PC-9 (cell line): ENCODE measurements at regions not wholly inside any gene's neighbourhood (a gene's known extent, or its start where the extent isn't known, plus 50 kb on each side); places are given as distances from the start of the nearest gene placed in this dataset.
A peak's percentile ranks its signal among the peaks of the same experiment; 100 is the strongest.

Experiments
- BruUV-seq: library from RNA; stranded (reverse); fragments of 400-500 nt; replicated peaks from 2 replicates; lab custom pipeline; 2021; lab: Mats Ljungman, UMichigan
- CTCF ChIA-PET: fragments of 300-600 bp; sonication (Branson Sonifier 250); formaldehyde crosslinking; loops from one replicate; lab custom pipeline; 2022; ENCODE audit warnings: antibody characterized with exemption; lab: Charles Lee
- POLR2A ChIA-PET: fragments of 300-600 bp; sonication (Branson Sonifier 250); formaldehyde crosslinking; loops from one replicate; lab custom pipeline; 2022; ENCODE audit warnings: antibody characterized with exemption; ENCODE audit not compliant: unreplicated experiment; lab: Charles Lee
- DNase-seq, 2 experiments: peaks; one replicate each; pipeline versions ENCODE4 v3.0.0 to v3.0.0-alpha.2; 2015 to 2022; ENCODE audit warnings: mixed read lengths in 1 of 2
- H2AFZ ChIP-seq: fragments of 200-600 bp; sonication (generic); 2 replicates; pipeline ENCODE4 v1.8.1; 2017; ENCODE audit warnings: antibody characterized with exemption
- H3F3A ChIP-seq: fragments of 200-600 bp; sonication (generic); 2 replicates; pipeline ENCODE4 v1.8.1; 2017; ENCODE audit warnings: antibody characterized with exemption, mild to moderate bottlenecking, low read depth; ENCODE audit not compliant: insufficient read depth
- H3K27ac ChIP-seq: fragments of 200-600 bp; sonication (generic); 2 replicates; pipeline ENCODE4 v1.6.1; 2016; ENCODE audit warnings: mixed run types
- H3K27me3 ChIP-seq: fragments of 200-600 bp; sonication (generic); 2 replicates; pipeline ENCODE4 v1.6.1; 2016; ENCODE audit warnings: low read depth, mixed run types; ENCODE audit not compliant: insufficient read depth
- H3K36me3 ChIP-seq: fragments of 200-600 bp; sonication (generic); 2 replicates; pipeline ENCODE4 v1.6.1; 2016; ENCODE audit warnings: low read depth, mixed run types
- H3K4me1 ChIP-seq: fragments of 200-600 bp; sonication (generic); replicated peaks from 2 replicates; pipeline ENCODE4 v1.6.1; 2016; ENCODE audit warnings: mixed run types; ENCODE audit not compliant: insufficient read depth
- H3K4me2 ChIP-seq: fragments of 200-600 bp; sonication (generic); 2 replicates; pipeline ENCODE4 v1.6.1; 2017; ENCODE audit warnings: mixed run types
- H3K4me3 ChIP-seq: fragments of 200-600 bp; sonication (generic); 2 replicates; pipeline ENCODE4 v1.6.1; 2016; ENCODE audit warnings: mixed run types
- H3K79me2 ChIP-seq: fragments of 200-600 bp; sonication (generic); 2 replicates; pipeline ENCODE4 v1.6.1; 2017; ENCODE audit warnings: low read depth, mixed run types
- H3K9me2 ChIP-seq: fragments of 200-600 bp; sonication (generic); 2 replicates; pipeline ENCODE4 v1.8.1; 2017; ENCODE audit warnings: mild to moderate bottlenecking; ENCODE audit not compliant: insufficient read depth
- H3K9me3 ChIP-seq: fragments of 200-600 bp; sonication (generic); 2 replicates; pipeline ENCODE4 v1.8.1; 2016; ENCODE audit warnings: low read depth; ENCODE audit not compliant: insufficient read depth
- H4K20me1 ChIP-seq: fragments of 200-600 bp; sonication (generic); 2 replicates; pipeline ENCODE4 v1.8.1; 2017; ENCODE audit not compliant: insufficient read depth
- CTCF ChIP-seq: fragments of 200-600 bp; sonication (generic); conservative IDR thresholded peaks from 2 replicates; pipeline ENCODE4 v1.6.1; 2017; ENCODE audit warnings: mixed run types, antibody characterized with exemption, mild to moderate bottlenecking, moderate library complexity
- EZH2 ChIP-seq: fragments of 200-600 bp; sonication (generic); IDR thresholded peaks from 2 replicates; pipeline ENCODE4 v1.8.0; 2017; ENCODE audit warnings: antibody characterized with exemption, low read depth
- intact Hi-C: fragments of 100-400 bp; cut with micrococcal nuclease; formaldehyde crosslinking; loops from one replicate; pipeline ENCODE4 v1.10.0; 2022; ENCODE audit not compliant: unreplicated experiment

- Histone ChIP-seq H3K4me1 (peaks cover 22% of the 10 kb centered on the region), H3K9me2 (no peaks in the 10 kb centered on the region), H3F3A (peaks cover 15% of the 10 kb centered on the region), H3K27me3 (no peaks in the 10 kb centered on the region), H3K36me3 (no peaks in the 10 kb centered on the region), H4K20me1 (no peaks in the 10 kb centered on the region), H3K79me2 (no peaks in the 10 kb centered on the region), H3K4me3 (no peak overlapping the region), H2AFZ (no peak overlapping the region), H3K27ac (no peak overlapping the region), H3K4me2 (no peak overlapping the region), H3K9me3 (no peaks in the 10 kb centered on the region)
- POLR2A ChIA-PET, result interaction anchor here (0.5 kb wide), 1 partner anchor 480 kb away, joined by 14 read pairs; no protein-coding TSS in a partner anchor
- DNase-seq, result no peak
- no TSS peak for BruUV-seq
- intact Hi-C loops, result loop anchor here (5.0 kb wide), 1 partner anchor 40 kb away; no protein-coding TSS in a partner anchor
- CTCF ChIA-PET, result no interaction called here
- TF ChIP-seq CTCF, result no peak
- TF ChIP-seq EZH2, result no peak
Observed at GRCh38 chr6:144952456-144953240, 667.5 kb downstream of the UTRN start.

- no TSS peak for BruUV-seq
- Histone ChIP-seq H2AFZ (no peak overlapping the region), H3K4me1 (peaks cover 22% of the 10 kb centered on the region), H3K4me2 (peak overlapping the region; percentile 38), H3K79me2 (no peaks in the 10 kb centered on the region), H3F3A (peaks cover 15% of the 10 kb centered on the region), H3K9me3 (no peaks in the 10 kb centered on the region), H3K9me2 (no peaks in the 10 kb centered on the region), H4K20me1 (no peaks in the 10 kb centered on the region), H3K27ac (peak overlapping the region; percentile 37; the same call in 1 of the 2 replicates), H3K4me3 (no peak overlapping the region), H3K27me3 (no peaks in the 10 kb centered on the region), H3K36me3 (no peaks in the 10 kb centered on the region)
- ChIA-PET POLR2A (no interaction called here), CTCF (interaction anchor here (0.6 kb wide), 1 partner anchor 934 kb away, joined by 8 read pairs; no protein-coding TSS in a partner anchor)
- intact Hi-C loops, result loop anchor here (1.0 to 5.0 kb wide), 3 partner anchors 41 to 255 kb away; no protein-coding TSS in a partner anchor
- peak; percentile 76 to 79 for DNase-seq
- no peak for TF ChIP-seq EZH2
- TF ChIP-seq CTCF, result no peak
Observed at GRCh38 chr6:144953552-144954240, 668.6 kb downstream of the UTRN start.

GRCh38 chr6:144954241-144954556 is 669.1 kb downstream of the UTRN start:
- H2AFZ ChIP-seq, result no peak overlapping the region
- no TSS peak for BruUV-seq

More at GRCh38 chr6:144954241-144954556, 669.1 kb downstream of the UTRN start:
- H3K27ac ChIP-seq, result 0 out of 2 replicates have a peak overlapping the region, but pooled peaks have one; percentile 33
- no peak for TF ChIP-seq EZH2
- TF ChIP-seq CTCF, result no peak
- H3K79me2 ChIP-seq, result no peaks in the 10 kb centered on the region
- H3K9me3 ChIP-seq, result no peaks in the 10 kb centered on the region
- no peak overlapping the region for H3K4me3 ChIP-seq
- intact Hi-C loops, result loop anchor here (1.0 to 5.0 kb wide), 3 partner anchors 42 to 255 kb away; no protein-coding TSS in a partner anchor
- H3K9me2 ChIP-seq, result no peaks in the 10 kb centered on the region
- POLR2A ChIA-PET, result no interaction called here
- no peaks in the 10 kb centered on the region for H4K20me1 ChIP-seq
- CTCF ChIA-PET, result no interaction called here
- H3K4me2 ChIP-seq, result peak overlapping the region; percentile 38; the same call in 1 of the 2 replicates
- no peak for DNase-seq
- no peaks in the 10 kb centered on the region for H3K27me3 ChIP-seq
- H3K36me3 ChIP-seq, result no peaks in the 10 kb centered on the region
- peaks cover 22% of the 10 kb centered on the region for H3K4me1 ChIP-seq
- peaks cover 15% of the 10 kb centered on the region for H3F3A ChIP-seq
